Midbrain (tissue), 1 donor: ENCODE measurements at regions not wholly inside any gene's neighbourhood (a gene's known extent, or its start where the extent isn't known, plus 50 kb on each side); places are given as distances from the start of the nearest gene placed in this dataset.

ENCODE experiments used
- DNase-seq: peaks from one replicate; lab custom pipeline; 2025; lab: John Stamatoyannopoulos, UW

- DNase-seq = no peak
These were observed 280.7 kb downstream of the SLITRK1 start for GRCh38 chr13:83601539-83601938.

GRCh38 chr13:83592095-83592494, 290.2 kb downstream of the SLITRK1 start:
- DNase-seq = no peak

GRCh38 chr13:83589814-83590213, 292.5 kb downstream of the SLITRK1 start:
- DNase-seq = no peak

- DNase-seq = no peak
These were observed 305.1 kb downstream of the SLITRK1 start for GRCh38 chr13:83577183-83577582.

- no peak for DNase-seq
These were observed 314.3 kb downstream of the SLITRK1 start for GRCh38 chr13:83568019-83568418.

GRCh38 chr13:83563499-83563898, 318.8 kb downstream of the SLITRK1 start:
- no peak for DNase-seq

GRCh38 chr13:83557845-83558244, 324.4 kb downstream of the SLITRK1 start:
- DNase-seq = no peak

- DNase-seq = no peak
These were observed 332.6 kb downstream of the SLITRK1 start for GRCh38 chr13:83549671-83550070.

GRCh38 chr13:83547043-83547442, 335.2 kb downstream of the SLITRK1 start:
- no peak for DNase-seq

GRCh38 chr13:83546476-83546875, 335.8 kb downstream of the SLITRK1 start:
- no peak for DNase-seq

- DNase-seq = no peak
These were observed 343.6 kb downstream of the SLITRK1 start for GRCh38 chr13:83538636-83539035.

- DNase-seq = no peak
These were observed 345.3 kb downstream of the SLITRK1 start for GRCh38 chr13:83536941-83537340.

- DNase-seq = no peak
These were observed 346.1 kb downstream of the SLITRK1 start for GRCh38 chr13:83536153-83536552.

GRCh38 chr13:83532809-83533208, 349.5 kb downstream of the SLITRK1 start:
- DNase-seq = no peak

GRCh38 chr13:83531022-83531421, 351.3 kb downstream of the SLITRK1 start:
- DNase-seq = no peak

- no peak for DNase-seq
These were observed 365.5 kb downstream of the SLITRK1 start for GRCh38 chr13:83516781-83517180.

GRCh38 chr13:83515268-83516015, 366.8 kb downstream of the SLITRK1 start:
- DNase-seq = no peak

GRCh38 chr13:83508771-83509301, 373.4 kb downstream of the SLITRK1 start:
- no peak for DNase-seq

- no peak for DNase-seq
These were observed 378.9 kb downstream of the SLITRK1 start for GRCh38 chr13:83503424-83503823.

GRCh38 chr13:83499286-83499685, 383.0 kb downstream of the SLITRK1 start:
- DNase-seq = no peak

GRCh38 chr13:83498481-83499190, 383.6 kb downstream of the SLITRK1 start:
- no peak for DNase-seq

GRCh38 chr13:83498045-83498444, 384.2 kb downstream of the SLITRK1 start:
- DNase-seq = no peak

- DNase-seq = no peak
These were observed 385.8 kb downstream of the SLITRK1 start for GRCh38 chr13:83496501-83496900.
